ENCODE measurements at regions not wholly inside any gene's neighbourhood (a gene's known extent, or its start where the extent isn't known, plus 50 kb on each side); places are given as distances from the start of the nearest gene placed in this dataset.

DNA sequence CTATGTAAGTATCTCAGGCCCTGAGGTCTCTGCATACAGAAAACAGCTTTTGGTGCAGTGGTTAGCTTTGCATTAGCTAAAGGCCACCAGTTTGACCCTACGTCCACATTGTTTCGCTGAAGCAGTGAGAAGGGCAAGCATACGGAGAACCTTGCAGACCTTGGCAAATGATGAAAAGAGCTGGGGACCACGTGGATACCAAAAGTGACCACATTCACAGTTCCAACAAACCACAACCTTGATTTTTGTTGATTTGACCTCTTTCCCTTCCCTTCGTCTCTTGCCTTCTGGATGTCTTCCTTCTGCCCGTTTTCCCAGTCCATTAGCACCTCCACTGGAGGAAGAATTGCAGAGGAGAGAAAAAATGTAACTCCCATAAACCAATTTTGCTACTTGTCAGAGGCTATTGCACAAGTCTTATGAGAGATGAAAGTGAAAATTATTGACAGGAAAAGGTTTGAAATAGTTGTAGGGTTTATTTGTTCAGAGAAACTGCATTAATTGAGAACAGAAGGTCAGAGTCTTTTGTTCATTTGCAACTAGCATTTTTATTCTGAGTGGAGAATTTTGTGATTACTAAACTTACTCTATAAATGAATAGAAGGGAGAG lies 293.9 kb upstream of the HTR2A start:
- TF ChIP-seq, protein P1, sequence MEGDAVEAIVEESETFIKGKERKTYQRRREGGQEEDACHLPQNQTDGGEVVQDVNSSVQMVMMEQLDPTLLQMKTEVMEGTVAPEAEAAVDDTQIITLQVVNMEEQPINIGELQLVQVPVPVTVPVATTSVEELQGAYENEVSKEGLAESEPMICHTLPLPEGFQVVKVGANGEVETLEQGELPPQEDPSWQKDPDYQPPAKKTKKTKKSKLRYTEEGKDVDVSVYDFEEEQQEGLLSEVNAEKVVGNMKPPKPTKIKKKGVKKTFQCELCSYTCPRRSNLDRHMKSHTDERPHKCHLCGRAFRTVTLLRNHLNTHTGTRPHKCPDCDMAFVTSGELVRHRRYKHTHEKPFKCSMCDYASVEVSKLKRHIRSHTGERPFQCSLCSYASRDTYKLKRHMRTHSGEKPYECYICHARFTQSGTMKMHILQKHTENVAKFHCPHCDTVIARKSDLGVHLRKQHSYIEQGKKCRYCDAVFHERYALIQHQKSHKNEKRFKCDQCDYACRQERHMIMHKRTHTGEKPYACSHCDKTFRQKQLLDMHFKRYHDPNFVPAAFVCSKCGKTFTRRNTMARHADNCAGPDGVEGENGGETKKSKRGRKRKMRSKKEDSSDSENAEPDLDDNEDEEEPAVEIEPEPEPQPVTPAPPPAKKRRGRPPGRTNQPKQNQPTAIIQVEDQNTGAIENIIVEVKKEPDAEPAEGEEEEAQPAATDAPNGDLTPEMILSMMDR (IDR thresholded peaks at IDR 0.05), result no peak
- no peak for TF ChIP-seq POLR2A (IDR thresholded peaks at IDR 0.05)

Data from heart left ventricle (tissue), 13 donors.